ENCODE measurements at regions not wholly inside any gene's neighbourhood (a gene's known extent, or its start where the extent isn't known, plus 50 kb on each side); places are given as distances from the start of the nearest gene placed in this dataset.

GRCh38 chr18:67117804-67118203 lies 398.7 kb downstream of the DSEL start:
- H3K27ac ChIP-seq (replicated peaks), result no peak overlapping the region
- TF ChIP-seq GABPA (IDR thresholded peaks at IDR 0.05; ENCODE audit: low read depth), result no peak
- TF ChIP-seq CTCF (IDR thresholded peaks at IDR 0.05; ENCODE audit: insufficient read depth, low read length), result no peak
- no peak for TF ChIP-seq POLR2AphosphoS5 (IDR thresholded peaks at IDR 0.05; ENCODE audit: low read depth)
- TF ChIP-seq SPI1 (IDR thresholded peaks at IDR 0.05; ENCODE audit: borderline replicate concordance, low read depth), result no peak
- no peak for TF ChIP-seq REST (IDR thresholded peaks at IDR 0.05; ENCODE audit: insufficient replicate concordance, low read depth)
- DNase-seq (ENCODE audit: low read depth in 1 of 2, low spot score in 1 of 2), result no peak

GRCh38 chr18:67109535-67109934 lies 407.0 kb downstream of the DSEL start:
- no peaks in the 10 kb centered on the region for H3K27me3 ChIP-seq (ENCODE audit: insufficient read depth, poor library complexity, severe bottlenecking)
- TF ChIP-seq GABPA (IDR thresholded peaks at IDR 0.05; ENCODE audit: low read depth), result no peak
- TF ChIP-seq CTCF (IDR thresholded peaks at IDR 0.05; ENCODE audit: insufficient read depth, low read length), result no peak
- no peak for TF ChIP-seq SPI1 (IDR thresholded peaks at IDR 0.05; ENCODE audit: borderline replicate concordance, low read depth)
- TF ChIP-seq REST (IDR thresholded peaks at IDR 0.05; ENCODE audit: insufficient replicate concordance, low read depth), result no peak
- no peak for TF ChIP-seq POLR2AphosphoS5 (IDR thresholded peaks at IDR 0.05; ENCODE audit: low read depth)

More at GRCh38 chr18:67117804-67118203, 398.7 kb downstream of the DSEL start:
- Histone ChIP-seq H3K4me3 (replicated peaks; ENCODE audit: insufficient read depth, low read length) (no peak overlapping the region), H3K27me3 (ENCODE audit: insufficient read depth, poor library complexity, severe bottlenecking) (no peaks in the 10 kb centered on the region)

GRCh38 chr18:67108894-67109293 lies 407.6 kb downstream of the DSEL start:
- Histone ChIP-seq H3K4me3 (replicated peaks; ENCODE audit: insufficient read depth, low read length) (no peak overlapping the region), H3K27ac (replicated peaks) (no peak overlapping the region), H3K27me3 (ENCODE audit: insufficient read depth, poor library complexity, severe bottlenecking) (no peaks in the 10 kb centered on the region)
- TF ChIP-seq SPI1 (IDR thresholded peaks at IDR 0.05; ENCODE audit: borderline replicate concordance, low read depth), result no peak
- no peak for TF ChIP-seq POLR2AphosphoS5 (IDR thresholded peaks at IDR 0.05; ENCODE audit: low read depth)
- TF ChIP-seq CTCF (IDR thresholded peaks at IDR 0.05; ENCODE audit: insufficient read depth, low read length), result no peak
- no peak for TF ChIP-seq REST (IDR thresholded peaks at IDR 0.05; ENCODE audit: insufficient replicate concordance, low read depth)
- TF ChIP-seq GABPA (IDR thresholded peaks at IDR 0.05; ENCODE audit: low read depth), result no peak
- DNase-seq (ENCODE audit: low read depth in 1 of 2, low spot score in 1 of 2), result no peak

More at GRCh38 chr18:67109535-67109934, 407.0 kb downstream of the DSEL start:
- DNase-seq (ENCODE audit: low read depth in 1 of 2, low spot score in 1 of 2), result no peak
- H3K27ac ChIP-seq (replicated peaks), result no peak overlapping the region
- H3K4me3 ChIP-seq (replicated peaks; ENCODE audit: insufficient read depth, low read length), result no peak overlapping the region
